Retina (tissue), 1 donor: ENCODE measurements at regions not wholly inside any gene's neighbourhood (a gene's known extent, or its start where the extent isn't known, plus 50 kb on each side); places are given as distances from the start of the nearest gene placed in this dataset.
"Not testable (repeated sequence)": the region's sequence is repeated elsewhere in the genome, so short reads cannot be mapped to it uniquely, and the experiment has no call there.

Experiments
- DNase-seq: peaks from one replicate; pipeline ENCODE4 v3.0.0-alpha.2; 2016

DNA sequence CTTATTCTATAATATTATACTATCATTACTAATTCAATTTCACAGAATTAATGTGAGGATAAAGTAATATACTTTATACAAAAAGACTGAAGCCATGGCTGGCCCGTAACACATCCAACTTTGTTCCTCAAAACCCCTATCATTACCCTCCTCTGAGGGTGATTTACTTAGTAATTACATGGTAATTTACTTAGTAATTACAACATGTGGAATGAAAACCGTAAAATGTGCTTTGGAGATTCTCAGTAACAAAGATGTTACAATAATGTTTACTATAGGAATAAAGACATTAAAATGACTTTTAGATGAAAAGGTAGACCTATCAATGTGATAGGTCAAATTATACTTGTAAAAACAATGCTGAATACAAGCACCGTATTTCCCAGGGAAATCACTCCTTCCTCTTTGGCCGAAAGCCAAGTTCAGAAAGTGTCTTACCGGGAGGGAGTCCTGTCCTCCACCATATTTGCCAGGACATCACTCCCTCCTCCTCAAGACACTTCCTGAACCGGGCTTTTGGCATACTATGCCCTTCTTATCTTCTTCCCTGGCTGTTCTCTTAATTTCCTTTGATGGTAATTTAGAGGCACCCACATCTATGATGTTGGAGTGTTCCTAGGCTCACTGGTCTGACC, 1047.8 kb downstream of the SOCS6 start:
- no peak for DNase-seq

- no peak for DNase-seq
Measured at GRCh38 chr18:71329563-71329962, 1040.7 kb downstream of the SOCS6 start.

- no peak for DNase-seq
Measured at GRCh38 chr18:71329114-71329513, 1040.3 kb downstream of the SOCS6 start.

DNA sequence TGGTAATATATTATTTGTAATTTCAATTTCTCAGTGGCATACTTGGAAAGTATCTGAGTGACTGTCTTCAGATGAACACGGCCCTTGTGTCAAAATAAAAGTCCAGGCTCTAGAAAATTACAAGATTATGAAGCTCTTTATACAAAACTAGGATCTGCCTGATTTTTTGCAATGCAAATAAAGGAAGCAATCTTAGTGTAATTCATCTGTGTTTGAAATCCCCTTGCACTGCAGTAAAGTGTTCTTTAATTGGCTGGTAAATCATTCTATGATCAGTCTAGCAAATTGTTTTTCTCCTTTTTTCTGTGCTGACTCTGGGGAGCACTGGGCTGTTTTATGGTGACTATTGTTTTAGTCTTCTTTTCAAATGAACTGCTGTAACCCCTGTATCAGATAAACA, 1039.0 kb downstream of the SOCS6 start:
- DNase-seq, result no peak

- DNase-seq, result no peak
Measured at GRCh38 chr18:71327441-71327840, 1038.6 kb downstream of the SOCS6 start.

- DNase-seq, result no peak
Measured at GRCh38 chr18:71326826-71327225, 1038.0 kb downstream of the SOCS6 start.

DNA sequence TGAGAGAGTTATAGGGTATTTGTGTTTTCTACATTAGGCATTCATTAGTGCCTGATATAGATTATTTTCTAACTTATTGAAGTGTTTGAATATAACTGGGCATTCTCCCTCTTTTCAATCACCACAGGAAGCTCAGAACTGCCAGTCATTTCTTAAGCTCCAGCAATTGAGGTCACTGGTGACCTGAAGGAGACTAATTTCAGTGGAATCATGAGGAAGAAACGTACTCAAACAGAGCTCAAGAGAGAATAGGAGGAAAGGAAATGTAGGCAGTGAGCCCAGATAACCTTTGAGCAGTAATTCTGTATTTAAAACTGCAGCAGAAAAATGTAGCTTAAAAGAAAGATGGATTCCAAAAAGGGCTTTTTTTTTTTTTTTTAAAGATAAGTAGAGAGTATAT, 1035.5 kb downstream of the SOCS6 start:
- DNase-seq, result no peak

GRCh38 chr18:71322201-71322600, 1033.4 kb downstream of the SOCS6 start:
- DNase-seq, result no peak

DNA sequence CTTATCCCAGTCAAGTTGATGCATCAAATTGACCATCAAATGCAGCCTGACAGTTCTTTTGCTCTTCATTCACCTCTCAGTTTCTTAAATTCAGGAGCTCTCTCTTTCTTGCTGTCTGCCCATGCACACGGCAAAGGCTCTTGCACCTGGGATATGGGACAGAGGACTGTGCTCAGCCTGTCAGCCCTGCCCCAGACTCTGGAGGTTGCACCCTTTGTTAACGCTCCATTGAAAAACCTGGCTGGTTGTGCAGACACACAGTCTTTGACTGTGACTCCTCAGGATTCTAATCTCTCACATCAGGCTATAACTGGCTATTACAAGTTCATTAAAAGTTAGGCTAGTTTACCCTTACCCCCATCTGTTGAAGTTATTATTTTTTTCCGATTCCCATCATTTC, 1032.5 kb downstream of the SOCS6 start:
- DNase-seq, result no peak

GRCh38 chr18:71304856-71305255, 1016.0 kb downstream of the SOCS6 start:
- DNase-seq, result no peak

GRCh38 chr18:71303743-71304142, 1014.9 kb downstream of the SOCS6 start:
- not testable (repeated sequence) for DNase-seq

- DNase-seq, result peak; percentile 19
Measured at GRCh38 chr18:71301596-71301995, 1012.8 kb downstream of the SOCS6 start.

DNA sequence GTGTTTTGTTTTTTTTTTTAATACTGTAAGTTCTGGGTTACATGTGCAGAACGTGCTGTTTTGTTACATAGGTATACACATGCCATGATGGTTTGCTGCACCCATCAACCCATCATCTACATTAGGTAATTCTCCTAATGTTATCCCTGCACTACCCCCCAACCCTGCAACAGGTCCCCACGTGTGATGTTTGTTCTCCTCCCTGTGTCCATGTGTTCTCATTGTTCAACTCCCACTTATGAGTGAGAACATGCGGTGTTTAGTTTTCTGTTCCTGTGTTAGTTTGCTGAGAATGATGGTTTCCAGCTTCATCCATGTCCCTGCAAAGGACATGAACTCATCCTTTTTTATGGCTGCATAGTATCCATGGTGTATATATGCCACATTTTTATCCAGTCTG, 1005.4 kb downstream of the SOCS6 start:
- not testable (repeated sequence) for DNase-seq

DNA sequence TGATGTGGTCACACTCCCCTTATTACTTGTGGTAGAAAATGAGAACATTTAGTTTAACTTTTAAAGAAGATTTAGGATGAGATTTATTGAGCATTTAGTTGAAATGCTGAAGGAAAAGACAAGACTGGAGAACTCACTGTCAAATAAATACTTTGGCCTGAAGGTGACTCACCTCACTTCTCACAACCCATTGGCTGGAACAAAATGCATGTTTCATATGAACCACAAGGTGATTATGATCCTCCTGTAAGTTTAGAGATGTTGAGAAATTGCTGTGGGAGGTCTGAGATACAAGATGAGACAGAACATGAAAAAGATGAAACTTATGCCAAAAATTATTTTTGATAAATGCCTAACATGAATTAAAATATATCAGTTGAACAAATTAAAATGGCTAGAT, 1004.5 kb downstream of the SOCS6 start:
- no peak for DNase-seq

DNA sequence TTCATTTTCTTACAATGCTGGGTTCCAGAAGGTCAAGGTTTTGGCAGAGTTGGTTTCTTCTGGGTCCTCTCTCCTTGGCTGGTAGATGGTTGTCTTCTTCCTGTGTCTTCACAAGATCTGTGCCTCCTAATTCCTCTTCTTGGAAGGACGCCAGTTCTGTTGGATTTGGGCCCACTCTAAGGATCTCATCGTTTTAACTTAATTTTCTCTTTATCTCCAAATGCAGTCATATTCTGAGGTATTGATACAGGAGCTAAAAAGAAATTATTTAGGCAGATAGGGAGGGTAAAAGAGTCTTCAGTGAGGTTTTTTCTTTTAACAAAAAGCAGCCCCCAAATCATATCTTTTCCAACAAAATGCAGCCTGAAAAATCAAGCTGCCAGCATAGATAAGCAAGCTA, 998.4 kb downstream of the SOCS6 start:
- no peak for DNase-seq

- no peak for DNase-seq
Measured at GRCh38 chr18:71252351-71252865, 963.6 kb downstream of the SOCS6 start.

DNA sequence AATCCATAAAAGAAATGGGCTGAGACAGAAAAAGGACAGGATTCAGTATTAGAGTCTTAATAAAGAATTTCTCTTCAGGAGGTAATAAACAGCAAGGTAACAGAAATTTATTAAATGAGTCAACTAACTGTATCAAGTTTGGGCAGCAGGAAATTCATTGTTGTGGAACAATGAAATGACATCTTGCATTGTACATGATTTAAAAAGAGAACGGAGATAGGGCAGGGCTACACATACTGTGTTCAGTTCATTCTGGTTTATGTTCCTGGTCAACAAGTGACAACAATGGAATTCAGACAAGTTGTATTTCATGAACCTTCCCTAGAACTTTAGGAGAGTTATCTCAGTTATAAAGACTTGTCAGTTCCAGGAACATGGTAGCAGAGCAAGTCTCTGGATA, 961.3 kb downstream of the SOCS6 start:
- DNase-seq, result no peak

DNA sequence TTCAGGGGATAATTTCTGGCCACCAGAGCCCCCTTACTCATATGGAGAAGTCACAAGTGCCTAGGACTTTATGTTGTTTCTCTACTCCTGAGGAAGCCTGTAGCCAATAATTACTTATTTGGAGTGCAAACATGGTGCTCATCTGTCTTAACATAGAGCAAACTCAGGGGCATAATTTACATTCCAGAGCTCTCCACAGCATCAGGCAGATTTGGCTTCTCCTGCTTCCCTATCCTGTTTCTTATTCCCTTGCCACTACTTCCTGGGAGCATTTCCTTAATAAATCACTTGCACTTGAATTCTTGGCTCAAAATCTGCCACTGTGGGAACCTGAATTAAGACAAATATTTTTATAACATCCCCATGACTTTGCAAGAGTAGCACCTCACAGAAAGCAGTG, 960.9 kb downstream of the SOCS6 start:
- DNase-seq, result no peak

- no peak for DNase-seq
Measured at GRCh38 chr18:71242981-71243380, 954.1 kb downstream of the SOCS6 start.

DNA sequence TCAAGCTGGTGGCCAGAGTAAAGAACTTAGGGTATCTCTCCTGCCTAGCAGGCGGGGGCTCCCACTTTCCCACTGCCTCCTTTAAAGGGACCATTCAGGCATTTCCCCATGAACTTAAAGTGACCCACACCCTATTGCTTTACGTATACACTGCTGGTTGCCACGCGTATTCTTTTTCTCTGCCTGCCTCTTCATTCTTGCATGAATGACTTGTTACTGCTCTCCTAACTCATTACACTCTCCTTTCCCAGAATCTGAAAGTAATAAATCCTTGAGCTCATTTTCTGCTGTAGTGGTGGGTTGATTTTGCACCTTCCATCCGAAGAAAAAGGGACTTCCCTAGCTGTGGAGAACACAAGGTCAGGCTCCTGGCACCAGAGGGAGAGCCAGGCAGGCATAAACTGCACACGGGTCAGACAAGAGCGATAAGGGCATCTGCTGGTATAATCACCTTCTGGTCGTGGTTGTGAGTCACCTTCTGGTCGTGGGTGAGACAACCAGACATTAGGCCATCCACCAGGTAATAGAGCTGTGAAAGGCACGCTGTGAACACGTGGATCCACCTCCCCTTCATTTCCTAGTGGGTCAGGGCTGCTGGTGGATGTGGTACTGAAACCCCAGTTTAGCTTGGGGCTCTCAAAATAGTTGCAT, 950.3 kb downstream of the SOCS6 start:
- DNase-seq, result peak; percentile 6

- DNase-seq, result no peak
Measured at GRCh38 chr18:71237641-71238040, 948.8 kb downstream of the SOCS6 start.

GRCh38 chr18:71233177-71233576, 944.3 kb downstream of the SOCS6 start:
- no peak for DNase-seq

DNA sequence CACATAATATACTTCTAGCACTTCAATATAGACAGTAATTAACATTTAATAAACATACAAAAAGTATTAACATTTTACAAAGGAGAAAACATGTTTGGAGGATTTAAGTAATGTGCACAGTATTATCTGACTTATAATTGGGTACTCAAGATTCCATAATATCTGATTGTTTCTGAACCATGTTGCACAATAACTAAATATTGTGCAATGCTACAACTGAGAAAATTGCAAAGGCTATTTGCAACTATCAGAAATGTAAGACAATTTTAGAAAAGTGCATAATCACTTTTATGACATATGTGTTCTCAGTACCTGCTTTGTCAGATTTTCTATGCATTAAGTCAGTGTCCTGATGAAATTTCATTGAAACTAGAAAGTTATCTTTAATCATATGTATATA, 934.6 kb downstream of the SOCS6 start:
- DNase-seq, result no peak

GRCh38 chr18:71221405-71221804, 932.6 kb downstream of the SOCS6 start:
- no peak for DNase-seq

GRCh38 chr18:71212739-71213138, 923.9 kb downstream of the SOCS6 start:
- not testable (repeated sequence) for DNase-seq
